Renal pelvis (tissue), 1 donor: ENCODE measurements at regions not wholly inside any gene's neighbourhood (a gene's known extent, or its start where the extent isn't known, plus 50 kb on each side); places are given as distances from the start of the nearest gene placed in this dataset.

Experiments
- DNase-seq: peaks from one replicate; pipeline ENCODE4 v3.0.0-alpha.2; 2013

- DNase-seq, result no peak
Measured at GRCh38 chr11:45036733-45037132, 86.0 kb upstream of the TP53I11 start.

- DNase-seq, result no peak
Measured at GRCh38 chr11:45037434-45038005, 86.8 kb upstream of the TP53I11 start.

GRCh38 chr11:45038923-45039322, 88.2 kb upstream of the TP53I11 start:
- no peak for DNase-seq

GRCh38 chr11:45041596-45041995, 90.9 kb upstream of the TP53I11 start:
- no peak for DNase-seq

- no peak for DNase-seq
Measured at GRCh38 chr11:45042560-45042959, 91.9 kb upstream of the TP53I11 start.

GRCh38 chr11:45043755-45044475, 93.2 kb upstream of the TP53I11 start:
- DNase-seq, result no peak

- DNase-seq, result no peak
Measured at GRCh38 chr11:45045683-45046471, 95.2 kb upstream of the TP53I11 start.

- DNase-seq, result no peak
Measured at GRCh38 chr11:45048313-45048841, 97.7 kb upstream of the TP53I11 start.

- no peak for DNase-seq
Measured at GRCh38 chr11:45048870-45049691, 97.4 kb upstream of the PRDM11 start.

- DNase-seq, result no peak
Measured at GRCh38 chr11:45050111-45050510, 96.3 kb upstream of the PRDM11 start.

GRCh38 chr11:45051621-45052020, 94.8 kb upstream of the PRDM11 start:
- DNase-seq, result no peak

GRCh38 chr11:45052361-45052760, 94.1 kb upstream of the PRDM11 start:
- no peak for DNase-seq

GRCh38 chr11:45053736-45054446, 92.5 kb upstream of the PRDM11 start:
- no peak for DNase-seq

- DNase-seq, result no peak
Measured at GRCh38 chr11:45054956-45055355, 91.5 kb upstream of the PRDM11 start.

- no peak for DNase-seq
Measured at GRCh38 chr11:45056529-45056928, 89.9 kb upstream of the PRDM11 start.

GRCh38 chr11:45057938-45058646, 88.3 kb upstream of the PRDM11 start:
- DNase-seq, result no peak

- DNase-seq, result no peak
Measured at GRCh38 chr11:45058647-45058950, 87.8 kb upstream of the PRDM11 start.

- DNase-seq, result no peak
Measured at GRCh38 chr11:45060707-45061106, 85.7 kb upstream of the PRDM11 start.

- no peak for DNase-seq
Measured at GRCh38 chr11:45061641-45062040, 84.8 kb upstream of the PRDM11 start.

- no peak for DNase-seq
Measured at GRCh38 chr11:45062115-45062514, 84.3 kb upstream of the PRDM11 start.
